HG03108 (cell line): ENCODE measurements at regions not wholly inside any gene's neighbourhood (a gene's known extent, or its start where the extent isn't known, plus 50 kb on each side); places are given as distances from the start of the nearest gene placed in this dataset.
"Not testable (repeated sequence)": the region's sequence is repeated elsewhere in the genome, so short reads cannot be mapped to it uniquely, and the experiment has no call there.

Source experiments
- ATAC-seq: cut with Tn5 transposase; IDR thresholded peaks from one replicate; pipeline ENCODE4 v1.9.1; 2021; ENCODE audit warnings: moderate library complexity; ENCODE audit not compliant: unreplicated experiment

- no peak for ATAC-seq
These were observed 683.3 kb downstream of the QKI start for GRCh38 chr6:164097551-164098398.

GRCh38 chr6:164097056-164097455 is 682.5 kb downstream of the QKI start:
- ATAC-seq = no peak

GRCh38 chr6:164095056-164095455 is 680.5 kb downstream of the QKI start:
- no peak for ATAC-seq

GRCh38 chr6:164087870-164088269 is 673.4 kb downstream of the QKI start:
- no peak for ATAC-seq

- no peak for ATAC-seq
These were observed 672.7 kb downstream of the QKI start for GRCh38 chr6:164087211-164087610.

- no peak for ATAC-seq
These were observed 671.8 kb downstream of the QKI start for GRCh38 chr6:164086076-164086887.

- ATAC-seq = no peak
These were observed 670.9 kb downstream of the QKI start for GRCh38 chr6:164085091-164086075.

GRCh38 chr6:164079275-164079600 is 664.7 kb downstream of the QKI start:
- ATAC-seq = no peak

GRCh38 chr6:164078532-164079274 is 664.2 kb downstream of the QKI start:
- no peak for ATAC-seq

- not testable (repeated sequence) for ATAC-seq
These were observed 662.5 kb downstream of the QKI start for GRCh38 chr6:164076818-164077532.

- no peak for ATAC-seq
These were observed 661.6 kb downstream of the QKI start for GRCh38 chr6:164075981-164076615.

- ATAC-seq = no peak
These were observed 657.7 kb downstream of the QKI start for GRCh38 chr6:164072240-164072666.

- ATAC-seq = no peak
These were observed 655.0 kb downstream of the QKI start for GRCh38 chr6:164069350-164069990.

- ATAC-seq = no peak
These were observed 654.0 kb downstream of the QKI start for GRCh38 chr6:164068527-164068926.

- ATAC-seq = no peak
These were observed 652.2 kb downstream of the QKI start for GRCh38 chr6:164066766-164067165.

GRCh38 chr6:164066335-164066734 is 651.8 kb downstream of the QKI start:
- no peak for ATAC-seq

- no peak for ATAC-seq
These were observed 648.8 kb downstream of the QKI start for GRCh38 chr6:164063346-164063745.

- no peak for ATAC-seq
These were observed 648.4 kb downstream of the QKI start for GRCh38 chr6:164062872-164063271.

GRCh38 chr6:164057876-164058275 is 643.4 kb downstream of the QKI start:
- no peak for ATAC-seq
